ENCODE measurements at regions not wholly inside any gene's neighbourhood (a gene's known extent, or its start where the extent isn't known, plus 50 kb on each side); places are given as distances from the start of the nearest gene placed in this dataset.

DNA sequence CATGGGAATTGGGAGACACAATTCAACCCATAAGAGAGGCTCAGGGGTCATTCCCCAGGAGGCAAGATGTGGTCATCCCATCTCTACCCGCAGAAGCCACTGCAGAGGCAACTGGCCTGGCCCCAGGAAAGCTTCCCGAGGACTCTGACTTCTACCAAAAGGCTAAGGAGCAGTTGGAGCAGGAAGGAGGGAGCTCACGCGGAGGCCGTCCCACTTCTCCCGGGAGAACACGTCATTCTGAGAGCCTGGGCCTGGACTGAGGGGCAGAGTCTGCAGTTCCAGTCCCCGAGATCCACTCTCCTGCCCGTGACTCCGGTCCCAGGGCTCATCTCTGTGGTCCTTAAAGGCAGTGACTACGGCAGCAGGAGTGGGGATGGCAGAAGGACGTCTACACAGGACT, 69.0 kb upstream of the TAF1B start:
- Histone ChIP-seq H3K36me3 (ENCODE audit: insufficient read depth, insufficient read length, low read length) (no peaks in the 10 kb centered on the region), H3K4me3 (ENCODE audit: insufficient read length, low read depth) (no peak overlapping the region), H3K4me1 (ENCODE audit: insufficient read depth, insufficient read length) (peaks cover 28% of the 10 kb centered on the region), H3K9me3 (ENCODE audit: insufficient read depth, low read length) (no peaks in the 10 kb centered on the region), H3K27me3 (ENCODE audit: insufficient read depth, insufficient read length) (peaks cover 3% of the 10 kb centered on the region), H3K9ac (ENCODE audit: insufficient read length, low read depth) (no peak overlapping the region)
- DNase-seq (ENCODE audit: low read depth, low spot score): no peak
- TF ChIP-seq ZNF274 (IDR thresholded peaks at IDR 0.05; ENCODE audit: low read depth, low read length) (no peak), YY1 (IDR thresholded peaks at IDR 0.05; ENCODE audit: insufficient read depth, insufficient read length) (no peak), SUZ12 (IDR thresholded peaks at IDR 0.05; ENCODE audit: extremely low read depth, insufficient read depth, insufficient read length) (no peak)

DNA sequence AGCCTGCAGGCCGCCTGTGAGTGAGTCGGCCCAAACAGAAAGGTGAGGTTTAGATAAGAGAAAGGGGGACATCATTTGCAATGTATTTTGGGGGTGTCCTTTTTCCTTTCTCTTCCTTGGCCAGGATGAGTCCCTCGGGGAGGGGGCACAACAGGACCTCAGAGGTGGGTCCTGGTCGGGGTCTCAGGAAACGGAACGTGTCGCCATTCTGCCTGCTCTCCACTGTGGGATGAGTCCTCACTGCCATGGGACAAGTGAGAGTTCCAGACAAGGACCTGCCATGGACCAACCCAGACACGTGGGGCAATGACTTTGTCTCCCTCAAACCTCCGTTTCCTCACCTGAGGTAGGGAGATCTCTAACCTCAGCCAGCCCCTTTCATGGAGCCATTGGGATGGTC, 67.9 kb upstream of the TAF1B start:
- no peaks in the 10 kb centered on the region for H3K9me3 ChIP-seq (ENCODE audit: insufficient read depth, low read length)

DNA sequence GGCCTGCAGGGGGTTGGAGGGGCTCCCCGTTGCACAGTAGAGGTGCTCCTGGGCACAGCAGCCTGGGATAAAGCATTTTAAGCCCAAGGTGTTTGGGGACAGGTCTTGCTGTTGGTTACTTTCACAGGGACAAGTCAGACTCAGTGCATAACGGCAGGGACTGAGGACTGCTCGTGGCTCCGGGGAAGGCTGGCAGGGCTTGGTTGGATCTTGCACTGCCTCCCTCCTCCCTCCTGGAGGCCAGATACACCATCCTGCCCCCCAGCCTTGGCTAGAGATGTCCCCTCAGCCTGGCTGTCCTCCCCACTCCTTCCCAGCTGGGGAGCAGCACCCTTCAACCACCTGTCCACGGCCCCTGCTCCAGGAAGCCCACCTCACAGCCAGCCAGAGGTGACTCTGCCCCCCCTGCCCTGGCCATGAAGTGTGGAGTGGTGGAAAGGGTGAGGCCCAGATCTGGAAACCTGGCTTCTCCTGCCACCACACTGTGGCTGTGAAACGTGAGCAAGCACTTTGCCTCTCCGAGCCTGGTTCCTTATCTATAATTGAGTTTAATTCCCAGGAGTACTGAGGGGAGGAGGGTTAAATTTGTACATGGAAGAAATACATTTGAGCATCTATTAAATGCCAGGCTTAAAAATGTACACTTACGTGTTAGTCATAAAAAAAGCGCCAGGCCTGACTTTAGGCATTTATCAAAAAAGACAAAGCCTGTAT, 67.1 kb upstream of the TAF1B start:
- peaks cover 13% of the 10 kb centered on the region for H3K4me1 ChIP-seq (ENCODE audit: insufficient read depth, insufficient read length)
- DNase-seq (ENCODE audit: low read depth, low spot score): no peak
- H3K9me3 ChIP-seq (ENCODE audit: insufficient read depth, low read length): no peaks in the 10 kb centered on the region
- no peak overlapping the region for H3K9ac ChIP-seq (ENCODE audit: insufficient read length, low read depth)
- TF ChIP-seq SUZ12 (IDR thresholded peaks at IDR 0.05; ENCODE audit: extremely low read depth, insufficient read depth, insufficient read length) (no peak), ZNF274 (IDR thresholded peaks at IDR 0.05; ENCODE audit: low read depth, low read length) (no peak), YY1 (IDR thresholded peaks at IDR 0.05; ENCODE audit: insufficient read depth, insufficient read length) (no peak)
- H3K27me3 ChIP-seq (ENCODE audit: insufficient read depth, insufficient read length): no peaks in the 10 kb centered on the region
- H3K36me3 ChIP-seq (ENCODE audit: insufficient read depth, insufficient read length, low read length): no peaks in the 10 kb centered on the region
- no peak overlapping the region for H3K4me3 ChIP-seq (ENCODE audit: insufficient read length, low read depth)

More for the DNA sequence above, 67.9 kb upstream of the TAF1B start:
- TF ChIP-seq SUZ12 (IDR thresholded peaks at IDR 0.05; ENCODE audit: extremely low read depth, insufficient read depth, insufficient read length) (no peak), YY1 (IDR thresholded peaks at IDR 0.05; ENCODE audit: insufficient read depth, insufficient read length) (no peak), ZNF274 (IDR thresholded peaks at IDR 0.05; ENCODE audit: low read depth, low read length) (no peak)
- H3K9ac ChIP-seq (ENCODE audit: insufficient read length, low read depth): no peak overlapping the region
- H3K4me1 ChIP-seq (ENCODE audit: insufficient read depth, insufficient read length): peaks cover 19% of the 10 kb centered on the region
- H3K27me3 ChIP-seq (ENCODE audit: insufficient read depth, insufficient read length): no peaks in the 10 kb centered on the region
- DNase-seq (ENCODE audit: low read depth, low spot score): no peak
- H3K36me3 ChIP-seq (ENCODE audit: insufficient read depth, insufficient read length, low read length): no peaks in the 10 kb centered on the region
- no peak overlapping the region for H3K4me3 ChIP-seq (ENCODE audit: insufficient read length, low read depth)

DNA sequence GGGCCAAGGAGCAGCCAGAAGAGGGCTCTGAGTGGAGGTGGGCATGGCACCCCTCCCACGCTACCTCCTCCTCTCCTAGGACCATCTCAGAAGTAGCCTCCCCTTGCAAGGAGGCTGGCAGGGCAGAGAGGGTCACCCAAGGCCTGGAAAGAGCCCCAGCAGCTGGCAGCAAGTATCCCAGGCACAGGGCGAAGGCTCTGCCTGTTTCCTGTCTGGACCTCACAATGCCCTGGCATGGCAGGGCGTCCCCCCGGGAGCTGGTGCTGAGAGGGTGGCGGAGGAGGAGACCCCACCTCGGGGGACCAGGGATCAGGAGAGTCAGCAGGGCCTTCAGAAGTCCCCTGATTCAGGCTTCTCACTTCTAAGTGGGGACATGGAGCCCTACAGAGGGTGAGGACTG, 66.2 kb upstream of the TAF1B start:
- no peak overlapping the region for H3K9ac ChIP-seq (ENCODE audit: insufficient read length, low read depth)
- no peaks in the 10 kb centered on the region for H3K36me3 ChIP-seq (ENCODE audit: insufficient read depth, insufficient read length, low read length)
- no peak for DNase-seq (ENCODE audit: low read depth, low spot score)
- no peak overlapping the region for H3K4me3 ChIP-seq (ENCODE audit: insufficient read length, low read depth)
- H3K9me3 ChIP-seq (ENCODE audit: insufficient read depth, low read length): no peaks in the 10 kb centered on the region
- peaks cover 5% of the 10 kb centered on the region for H3K4me1 ChIP-seq (ENCODE audit: insufficient read depth, insufficient read length)
- TF ChIP-seq SUZ12 (IDR thresholded peaks at IDR 0.05; ENCODE audit: extremely low read depth, insufficient read depth, insufficient read length) (no peak), ZNF274 (IDR thresholded peaks at IDR 0.05; ENCODE audit: low read depth, low read length) (no peak), YY1 (IDR thresholded peaks at IDR 0.05; ENCODE audit: insufficient read depth, insufficient read length) (no peak)
- H3K27me3 ChIP-seq (ENCODE audit: insufficient read depth, insufficient read length): no peaks in the 10 kb centered on the region

DNA sequence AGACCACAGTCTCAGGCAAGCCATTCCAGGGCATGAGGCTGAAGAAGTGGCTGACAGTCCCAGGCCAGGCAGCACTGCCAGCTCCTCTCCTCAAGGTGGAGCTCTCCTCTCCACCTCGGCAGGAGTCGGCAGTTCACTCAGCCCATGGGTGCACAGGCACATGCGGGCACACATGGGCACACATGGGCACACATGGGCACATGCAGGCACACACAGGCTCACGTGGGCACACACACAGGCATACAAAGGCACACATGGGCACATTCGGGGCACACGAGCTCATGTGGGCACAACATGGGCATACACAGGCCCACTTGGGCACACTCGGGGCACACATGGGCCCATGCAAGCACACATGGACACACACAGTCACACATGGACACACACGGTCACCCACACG, 65.3 kb upstream of the TAF1B start:
- Histone ChIP-seq H3K36me3 (ENCODE audit: insufficient read depth, insufficient read length, low read length) (no peaks in the 10 kb centered on the region), H3K4me3 (ENCODE audit: insufficient read length, low read depth) (no peak overlapping the region), H3K9me3 (ENCODE audit: insufficient read depth, low read length) (no peaks in the 10 kb centered on the region), H3K27me3 (ENCODE audit: insufficient read depth, insufficient read length) (no peaks in the 10 kb centered on the region), H3K4me1 (ENCODE audit: insufficient read depth, insufficient read length) (peaks cover 5% of the 10 kb centered on the region), H3K9ac (ENCODE audit: insufficient read length, low read depth) (no peak overlapping the region)
- TF ChIP-seq SUZ12 (IDR thresholded peaks at IDR 0.05; ENCODE audit: extremely low read depth, insufficient read depth, insufficient read length): no peak
- TF ChIP-seq ZNF274 (IDR thresholded peaks at IDR 0.05; ENCODE audit: low read depth, low read length): no peak
- TF ChIP-seq YY1 (IDR thresholded peaks at IDR 0.05; ENCODE audit: insufficient read depth, insufficient read length): no peak
- DNase-seq (ENCODE audit: low read depth, low spot score): no peak

DNA sequence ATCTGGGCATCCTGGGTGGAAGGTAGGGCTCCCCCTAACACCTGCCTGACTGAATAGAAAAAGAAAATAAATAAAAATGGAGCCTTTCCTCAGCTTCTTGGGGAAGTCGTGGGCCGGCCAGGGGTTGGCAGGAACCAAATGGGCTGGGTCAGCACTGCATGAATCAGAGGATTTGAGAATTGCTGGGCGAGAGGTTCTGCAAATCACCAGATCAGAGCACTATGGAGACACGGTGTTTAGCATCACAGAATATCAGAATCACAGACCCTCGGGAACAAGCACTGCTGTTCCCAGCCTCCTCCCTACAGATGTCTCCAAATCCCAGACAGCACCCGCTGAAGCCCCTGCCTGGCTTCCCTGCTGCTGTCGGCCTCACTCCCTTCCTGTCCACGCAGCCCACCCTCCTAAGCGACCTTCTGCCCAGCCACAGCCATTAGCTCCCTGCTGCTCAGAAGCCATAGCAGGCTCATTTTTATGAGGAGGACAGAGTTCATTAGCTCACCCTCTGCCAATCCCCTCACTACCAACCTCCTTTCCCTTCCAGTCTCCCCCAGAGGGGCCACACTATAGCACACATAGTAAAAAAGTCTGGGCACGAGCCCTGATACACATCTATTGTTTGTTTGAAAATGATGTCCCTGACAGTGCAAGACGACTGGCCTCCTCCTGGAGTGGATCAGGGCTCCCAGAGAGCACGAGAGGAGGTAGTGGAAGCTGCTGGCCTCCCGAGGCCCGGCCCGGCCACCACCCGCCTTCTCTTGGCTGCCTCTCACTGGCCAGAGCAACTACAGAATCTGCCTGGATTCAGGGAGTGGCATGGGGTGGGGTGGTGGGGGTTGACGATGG, 64.6 kb upstream of the TAF1B start:
- no peak for TF ChIP-seq ZNF274 (IDR thresholded peaks at IDR 0.05; ENCODE audit: low read depth, low read length)
- H3K36me3 ChIP-seq (ENCODE audit: insufficient read depth, insufficient read length, low read length): no peaks in the 10 kb centered on the region
- H3K27me3 ChIP-seq (ENCODE audit: insufficient read depth, insufficient read length): no peaks in the 10 kb centered on the region
- H3K4me1 ChIP-seq (ENCODE audit: insufficient read depth, insufficient read length): peaks cover 2% of the 10 kb centered on the region
- H3K9ac ChIP-seq (ENCODE audit: insufficient read length, low read depth): no peak overlapping the region
- DNase-seq (ENCODE audit: low read depth, low spot score): no peak
- H3K9me3 ChIP-seq (ENCODE audit: insufficient read depth, low read length): no peaks in the 10 kb centered on the region
- H3K4me3 ChIP-seq (ENCODE audit: insufficient read length, low read depth): no peak overlapping the region

DNA sequence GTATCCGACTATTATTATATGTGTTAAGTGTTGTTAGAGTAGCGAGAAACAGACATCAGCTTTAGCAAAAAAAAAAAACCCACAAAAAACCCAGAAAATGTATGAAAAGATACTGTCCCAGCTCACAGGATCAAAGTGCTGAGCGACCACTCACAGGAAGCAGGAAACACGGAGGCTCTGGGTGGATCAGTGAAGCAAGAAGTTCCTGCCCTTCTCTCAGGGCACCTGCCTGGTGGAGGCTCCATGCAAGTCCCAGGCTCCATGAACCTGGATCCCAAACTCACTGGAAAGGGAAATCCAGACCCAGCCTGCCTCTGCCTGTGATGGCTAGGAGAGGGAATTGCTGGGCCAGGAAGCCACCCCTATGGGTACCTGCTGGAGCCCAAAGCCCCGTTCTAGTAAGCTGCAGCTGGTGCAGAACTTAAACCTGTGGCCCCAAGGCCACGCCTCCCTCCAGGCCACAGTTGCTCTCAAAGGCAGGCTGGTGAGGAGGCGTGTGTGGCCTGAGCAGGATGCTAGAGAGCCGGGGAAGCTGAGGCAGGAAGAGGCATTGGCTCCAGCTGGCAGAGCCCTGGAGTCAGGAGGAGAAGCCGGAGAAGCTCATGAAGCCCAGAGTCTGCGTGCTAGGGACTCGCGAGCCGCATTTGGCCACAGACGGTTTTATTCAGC, 63.5 kb upstream of the TAF1B start:
- Histone ChIP-seq H3K9me3 (ENCODE audit: insufficient read depth, low read length) (no peaks in the 10 kb centered on the region), H3K4me3 (ENCODE audit: insufficient read length, low read depth) (no peak overlapping the region), H3K9ac (ENCODE audit: insufficient read length, low read depth) (no peak overlapping the region), H3K4me1 (ENCODE audit: insufficient read depth, insufficient read length) (peaks cover 2% of the 10 kb centered on the region), H3K27me3 (ENCODE audit: insufficient read depth, insufficient read length) (no peaks in the 10 kb centered on the region), H3K36me3 (ENCODE audit: insufficient read depth, insufficient read length, low read length) (no peaks in the 10 kb centered on the region)
- TF ChIP-seq YY1 (IDR thresholded peaks at IDR 0.05; ENCODE audit: insufficient read depth, insufficient read length) (no peak), ZNF274 (IDR thresholded peaks at IDR 0.05; ENCODE audit: low read depth, low read length) (no peak), SUZ12 (IDR thresholded peaks at IDR 0.05; ENCODE audit: extremely low read depth, insufficient read depth, insufficient read length) (no peak)
- DNase-seq (ENCODE audit: low read depth, low spot score): no peak

All from NT2/D1 (cell line).